Endodermal cell (in vitro differentiated cells): ENCODE measurements at regions not wholly inside any gene's neighbourhood (a gene's known extent, or its start where the extent isn't known, plus 50 kb on each side); places are given as distances from the start of the nearest gene placed in this dataset.

Experiments
- DNase-seq: peaks from one replicate; pipeline ENCODE4 v3.0.0-alpha.2; 2017
- H3K27ac ChIP-seq: 2 replicates; pipeline ENCODE4 v1.5.1; 2013; ENCODE audit warnings: mild to moderate bottlenecking, low read depth, low read length, moderate library complexity
- H3K27me3 ChIP-seq: 2 replicates; pipeline ENCODE4 v1.6.1; 2013; ENCODE audit warnings: mild to moderate bottlenecking, low read length, moderate library complexity; ENCODE audit not compliant: insufficient read depth, control insufficient read depth, poor library complexity, severe bottlenecking
- H3K36me3 ChIP-seq: 2 replicates; pipeline ENCODE4 v1.7.0; 2013; ENCODE audit warnings: mild to moderate bottlenecking, low read length, moderate library complexity; ENCODE audit not compliant: control insufficient read depth, insufficient read depth
- H3K4me1 ChIP-seq: one replicate; pipeline ENCODE4 v1.7.0; 2013; ENCODE audit warnings: low read length; ENCODE audit not compliant: control insufficient read depth, insufficient read depth
- H3K4me3 ChIP-seq: 2 replicates; pipeline ENCODE4 v1.5.1; 2013; ENCODE audit warnings: mild to moderate bottlenecking, low read length, moderate library complexity
- H3K9ac ChIP-seq: 2 replicates; pipeline ENCODE4 v1.6.1; 2013; ENCODE audit warnings: mild to moderate bottlenecking, low read length, moderate library complexity; ENCODE audit not compliant: poor library complexity, severe bottlenecking; ENCODE audit errors: extremely low read depth
- H3K9me3 ChIP-seq: 2 replicates; pipeline ENCODE4 v1.6.1; 2013; ENCODE audit warnings: mild to moderate bottlenecking, low read length, moderate library complexity; ENCODE audit not compliant: control insufficient read depth
- H3K27ac Mint-ChIP-seq: 2 replicates; pipeline ENCODE4 v1.8.0; 2020; ENCODE audit warnings: mixed read lengths
- H3K27me3 Mint-ChIP-seq: 2 replicates; pipeline ENCODE4 v1.8.0; 2021; ENCODE audit warnings: mild to moderate bottlenecking, mixed read lengths; ENCODE audit not compliant: insufficient read depth
- H3K36me3 Mint-ChIP-seq: 2 replicates; pipeline ENCODE4 v1.8.0; 2020; ENCODE audit warnings: low read depth, mixed read lengths
- H3K4me1 Mint-ChIP-seq: 2 replicates; pipeline ENCODE4 v1.8.0; 2020; ENCODE audit warnings: mixed read lengths
- H3K4me3 Mint-ChIP-seq: 2 replicates; pipeline ENCODE4 v1.8.0; 2020; ENCODE audit warnings: mild to moderate bottlenecking, moderate library complexity, mixed read lengths
- H3K9me3 Mint-ChIP-seq: 2 replicates; pipeline ENCODE4 v1.8.0; 2020; ENCODE audit warnings: mild to moderate bottlenecking, mixed read lengths
- WGBS, 2 experiments: methylation state at CpG; one replicate each; pipeline versions ENCODE4 v1.1.5 to v1.1.7; 2013; ENCODE audit warnings: missing lambda C conversion rate in 2 of 2, mixed read lengths in 1 of 2; ENCODE audit not compliant: insufficient coverage in 1 of 2, insufficient read length in 1 of 2; 5-methylcytosine and 5-hydroxymethylcytosine counted together
- TF ChIP-seq, protein P1 (sequence below): fragments of 200-600 bp; sonication (generic); conservative IDR thresholded peaks from 2 replicates; pipeline ENCODE4 v1.5.0; 2021; ENCODE audit warnings: antibody characterized with exemption, mild to moderate bottlenecking

- 96% methylated on average over 2 of the region's 2 CpGs for WGBS, 2 experiments
- Mint-ChIP-seq H3K36me3 (no peaks in the 10 kb centered on the region), H3K4me1 (peaks cover 16% of the 10 kb centered on the region), H3K27me3 (no peaks in the 10 kb centered on the region), H3K27ac (no peak overlapping the region), H3K9me3 (peaks cover 4% of the 10 kb centered on the region), H3K4me3 (no peak overlapping the region)
- no peak overlapping the region for H3K9ac ChIP-seq
- no peak for DNase-seq
- H3K36me3 ChIP-seq: no peaks in the 10 kb centered on the region
- H3K27me3 ChIP-seq: no peaks in the 10 kb centered on the region
- H3K27ac ChIP-seq: no peak overlapping the region
- H3K4me1 ChIP-seq: no peaks in the 10 kb centered on the region
- TF ChIP-seq, protein P1, sequence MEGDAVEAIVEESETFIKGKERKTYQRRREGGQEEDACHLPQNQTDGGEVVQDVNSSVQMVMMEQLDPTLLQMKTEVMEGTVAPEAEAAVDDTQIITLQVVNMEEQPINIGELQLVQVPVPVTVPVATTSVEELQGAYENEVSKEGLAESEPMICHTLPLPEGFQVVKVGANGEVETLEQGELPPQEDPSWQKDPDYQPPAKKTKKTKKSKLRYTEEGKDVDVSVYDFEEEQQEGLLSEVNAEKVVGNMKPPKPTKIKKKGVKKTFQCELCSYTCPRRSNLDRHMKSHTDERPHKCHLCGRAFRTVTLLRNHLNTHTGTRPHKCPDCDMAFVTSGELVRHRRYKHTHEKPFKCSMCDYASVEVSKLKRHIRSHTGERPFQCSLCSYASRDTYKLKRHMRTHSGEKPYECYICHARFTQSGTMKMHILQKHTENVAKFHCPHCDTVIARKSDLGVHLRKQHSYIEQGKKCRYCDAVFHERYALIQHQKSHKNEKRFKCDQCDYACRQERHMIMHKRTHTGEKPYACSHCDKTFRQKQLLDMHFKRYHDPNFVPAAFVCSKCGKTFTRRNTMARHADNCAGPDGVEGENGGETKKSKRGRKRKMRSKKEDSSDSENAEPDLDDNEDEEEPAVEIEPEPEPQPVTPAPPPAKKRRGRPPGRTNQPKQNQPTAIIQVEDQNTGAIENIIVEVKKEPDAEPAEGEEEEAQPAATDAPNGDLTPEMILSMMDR: no peak
- H3K9me3 ChIP-seq: no peaks in the 10 kb centered on the region
- H3K4me3 ChIP-seq: no peak overlapping the region
Observed at GRCh38 chr3:34178415-34178814, 380.0 kb downstream of the PDCD6IP start.

- no peak overlapping the region for H3K27ac Mint-ChIP-seq
- no peak overlapping the region for H3K27ac ChIP-seq
- H3K4me3 Mint-ChIP-seq: no peak overlapping the region
- H3K27me3 ChIP-seq: no peaks in the 10 kb centered on the region
- H3K36me3 ChIP-seq: no peaks in the 10 kb centered on the region
- H3K27me3 Mint-ChIP-seq: no peaks in the 10 kb centered on the region
- H3K4me3 ChIP-seq: no peak overlapping the region
- no peak for DNase-seq
- no peaks in the 10 kb centered on the region for H3K9me3 Mint-ChIP-seq
- no peaks in the 10 kb centered on the region for H3K4me1 ChIP-seq
- TF ChIP-seq, protein P1: no peak
- H3K36me3 Mint-ChIP-seq: no peaks in the 10 kb centered on the region
- no peaks in the 10 kb centered on the region for H3K9me3 ChIP-seq
- H3K4me1 Mint-ChIP-seq: peaks cover 14% of the 10 kb centered on the region
- no peak overlapping the region for H3K9ac ChIP-seq
Observed at GRCh38 chr3:34179716-34180115, 381.3 kb downstream of the PDCD6IP start.

DNA sequence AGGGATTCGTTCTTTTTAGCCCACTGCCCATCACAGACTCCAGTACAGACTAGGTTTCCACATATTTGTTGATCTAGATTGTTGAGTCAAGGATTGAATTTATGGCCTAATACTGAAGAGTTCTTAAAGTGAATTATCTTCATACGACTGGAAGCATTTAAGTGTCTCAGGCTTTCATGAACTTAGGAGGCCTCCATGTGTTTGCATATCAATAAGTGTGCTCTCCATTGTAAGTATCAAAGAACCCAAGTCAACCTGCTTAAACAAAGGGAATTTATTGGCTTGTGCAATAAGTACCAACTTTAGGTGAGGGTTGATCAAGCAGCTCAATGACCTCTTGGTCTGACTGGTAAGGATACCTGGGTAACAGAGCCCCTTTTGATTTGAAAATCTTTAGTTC, 382.1 kb downstream of the PDCD6IP start:
- WGBS, 2 experiments: 88 to 100% methylated on average over 1 to 2 of the region's 2 CpGs
- Histone ChIP-seq H3K9ac (no peak overlapping the region), H3K4me3 (no peak overlapping the region), H3K36me3 (no peaks in the 10 kb centered on the region), H3K27ac (no peak overlapping the region), H3K9me3 (no peaks in the 10 kb centered on the region), H3K27me3 (no peaks in the 10 kb centered on the region), H3K4me1 (no peaks in the 10 kb centered on the region)
- no peaks in the 10 kb centered on the region for H3K9me3 Mint-ChIP-seq
- no peak overlapping the region for H3K4me3 Mint-ChIP-seq
- TF ChIP-seq, protein P1: no peak
- no peak overlapping the region for H3K27ac Mint-ChIP-seq
- no peak for DNase-seq
- H3K4me1 Mint-ChIP-seq: peaks cover 9% of the 10 kb centered on the region
- no peaks in the 10 kb centered on the region for H3K36me3 Mint-ChIP-seq
- H3K27me3 Mint-ChIP-seq: no peaks in the 10 kb centered on the region
